H1 (cell line): ENCODE measurements at regions not wholly inside any gene's neighbourhood (a gene's known extent, or its start where the extent isn't known, plus 50 kb on each side); places are given as distances from the start of the nearest gene placed in this dataset.

Experiments used
- CTCF ChIA-PET: fragments of 300-600 bp; sonication (Branson Sonifier 250); formaldehyde crosslinking; loops from one replicate; lab custom pipeline; 2021; ENCODE audit not compliant: partially characterized antibody; lab: Charles Lee
- POLR2A ChIA-PET: fragments of 300-600 bp; sonication (Branson Sonifier 250); formaldehyde crosslinking; loops from one replicate; lab custom pipeline; 2021; ENCODE audit warnings: inconsistent platforms; ENCODE audit not compliant: partially characterized antibody; lab: Charles Lee
- DNase-seq, 2 experiments: peaks; one replicate each; pipeline versions ENCODE4 v3.0.0 to v3.0.0-alpha.2; 2010 to 2022; ENCODE audit warnings: low spot score in 2 of 2, low read depth in 1 of 2, mixed read lengths in 1 of 2
- FAIRE-seq: peaks from 2 replicates; lab custom pipeline; 2011; peaks lifted over from hg19 to GRCh38; lab: Jason Lieb, UNC
- H2AFZ ChIP-seq: 2 replicates; pipeline ENCODE4 v1.8.1; 2012; ENCODE audit warnings: low read length, inconsistent platforms
- H2AK5ac ChIP-seq: 2 replicates; pipeline ENCODE4 v1.6.1; 2013; ENCODE audit warnings: low read depth, low read length
- H2BK120ac ChIP-seq: replicated peaks from 2 replicates; pipeline ENCODE3; 2013; ENCODE audit warnings: low read depth, low read length, inconsistent platforms
- H2BK12ac ChIP-seq: 2 replicates; pipeline ENCODE4 v1.6.1; 2013; ENCODE audit warnings: low read depth, low read length
- H2BK15ac ChIP-seq: 2 replicates; pipeline ENCODE4 v1.6.1; 2013; ENCODE audit warnings: low read length
- H2BK20ac ChIP-seq: 2 replicates; pipeline ENCODE4 v1.6.1; 2013; ENCODE audit warnings: low read length
- H2BK5ac ChIP-seq: 2 replicates; pipeline ENCODE4 v1.6.1; 2013; ENCODE audit warnings: low read depth, low read length
- H3K14ac ChIP-seq: 2 replicates; pipeline ENCODE4 v1.6.1; 2013; ENCODE audit warnings: inconsistent platforms; ENCODE audit not compliant: insufficient read length
- H3K18ac ChIP-seq: 2 replicates; pipeline ENCODE4 v1.6.1; 2013; ENCODE audit warnings: low read length; ENCODE audit errors: extremely low read depth
- H3K23ac ChIP-seq: 2 replicates; pipeline ENCODE4 v1.6.1; 2013; ENCODE audit warnings: inconsistent platforms; ENCODE audit not compliant: insufficient read length
- H3K23me2 ChIP-seq: 2 replicates; pipeline ENCODE4 v1.6.1; 2013; ENCODE audit warnings: low read depth, low read length
- H3K27ac ChIP-seq: 2 replicates; pipeline ENCODE4 v1.6.1; 2011; ENCODE audit warnings: low read depth, low read length, inconsistent platforms
- H3K27me3 ChIP-seq, 4 experiments: replicated peaks in 1 of 4; 1 replicate in 1 of 4; 2 replicates in 3 of 4; pipeline versions ENCODE4 v1.6.1 to v1.8.1; 2011 to 2013; ENCODE audit warnings: low read length in 3 of 4, mild to moderate bottlenecking in 3 of 4, inconsistent platforms in 2 of 4, mixed read lengths in 2 of 4, moderate library complexity in 1 of 4; ENCODE audit not compliant: control insufficient read depth in 3 of 4, insufficient read depth in 3 of 4; ENCODE audit errors: extremely low read depth in 1 of 4
- H3K36me3 ChIP-seq, 4 experiments: 2 replicates each; pipeline versions ENCODE4 v1.6.1 to v1.8.1; 2011 to 2013; ENCODE audit warnings: mild to moderate bottlenecking in 4 of 4, low read length in 3 of 4, moderate library complexity in 2 of 4, control low read depth in 1 of 4, inconsistent platforms in 1 of 4; ENCODE audit not compliant: insufficient read depth in 4 of 4, control insufficient read depth in 2 of 4
- H3K4ac ChIP-seq: replicated peaks from 2 replicates; pipeline ENCODE3; 2013; ENCODE audit warnings: low read length, low read depth, mixed read lengths, inconsistent platforms; ENCODE audit not compliant: insufficient read length
- H3K4me1 ChIP-seq, 4 experiments: replicated peaks in 1 of 4; 1 replicate in 1 of 4; 2 replicates in 3 of 4; pipeline versions ENCODE4 v1.6.1 to v1.8.1; 2011 to 2013; ENCODE audit warnings: low read length in 3 of 4, inconsistent platforms in 2 of 4, mixed read lengths in 1 of 4; ENCODE audit not compliant: insufficient read depth in 4 of 4, control insufficient read depth in 3 of 4
- H3K4me2 ChIP-seq, 2 experiments: 2 replicates each; pipeline versions ENCODE4 v1.6.1 to v1.8.1; 2011 to 2013; ENCODE audit warnings: low read depth in 2 of 2, low read length in 2 of 2, control low read depth in 1 of 2, inconsistent platforms in 1 of 2, mild to moderate bottlenecking in 1 of 2; ENCODE audit not compliant: insufficient read depth in 1 of 2
- H3K4me3 ChIP-seq, 4 experiments: fragments of 200-600, 300-600 bp in 1 of 4; sonication (generic), shearing (Covaris generic), sonication (Bioruptor Twin) in 1 of 4; 2 replicates each; pipeline versions ENCODE4 v1.5.1 to v1.8.1; 2011 to 2016; ENCODE audit warnings: low read length in 4 of 4, low read depth in 3 of 4, control low read depth in 2 of 4, inconsistent platforms in 2 of 4, mild to moderate bottlenecking in 2 of 4, mixed read lengths in 1 of 4, moderate library complexity in 1 of 4; ENCODE audit not compliant: insufficient read depth in 2 of 4; ENCODE audit errors: extremely low read depth in 1 of 4
- H3K56ac ChIP-seq: replicated peaks from 2 replicates; pipeline ENCODE3; 2013; ENCODE audit warnings: low read depth, mild to moderate bottlenecking, mixed read lengths, low read length, inconsistent platforms; ENCODE audit not compliant: insufficient read length
- H3K79me1 ChIP-seq: 2 replicates; pipeline ENCODE4 v1.6.1; 2013; ENCODE audit warnings: low read depth, low read length, control low read depth
- H3K79me2 ChIP-seq, 2 experiments: 2 replicates each; pipeline versions ENCODE4 v1.6.1 to v1.8.1; 2012 to 2013; ENCODE audit warnings: low read length in 2 of 2, mild to moderate bottlenecking in 2 of 2, inconsistent platforms in 1 of 2; ENCODE audit not compliant: insufficient read depth in 2 of 2, control insufficient read depth in 1 of 2
- H3K9ac ChIP-seq, 4 experiments: replicated peaks in 1 of 4; 1 replicate in 1 of 4; 2 replicates in 3 of 4; pipeline versions ENCODE4 v1.6.1 to v1.8.1; 2011 to 2013; ENCODE audit warnings: low read depth in 3 of 4, low read length in 3 of 4, control low read depth in 2 of 4, mild to moderate bottlenecking in 2 of 4, moderate library complexity in 2 of 4, inconsistent platforms in 1 of 4; ENCODE audit errors: extremely low read depth in 1 of 4
- H3K9me3 ChIP-seq, 2 experiments: 2 replicates each; pipeline versions ENCODE4 v1.6.1 to v1.8.1; 2012 to 2013; ENCODE audit warnings: mild to moderate bottlenecking in 2 of 2, moderate library complexity in 2 of 2, control low read depth in 1 of 2, inconsistent platforms in 1 of 2, low read depth in 1 of 2, low read length in 1 of 2, mixed read lengths in 1 of 2; ENCODE audit not compliant: insufficient read depth in 2 of 2
- H4K20me1 ChIP-seq, 2 experiments: replicated peaks in 1 of 2; 2 replicates each; pipeline versions ENCODE3 to v1.8.1; 2011 to 2013; ENCODE audit warnings: inconsistent platforms in 2 of 2, low read length in 2 of 2, mild to moderate bottlenecking in 1 of 2; ENCODE audit not compliant: insufficient read depth in 2 of 2, control insufficient read depth in 1 of 2
- H4K5ac ChIP-seq: 2 replicates; pipeline ENCODE4 v1.6.1; 2013; ENCODE audit warnings: low read length, low read depth, mixed read lengths, inconsistent platforms; ENCODE audit not compliant: insufficient read length
- H4K8ac ChIP-seq: 2 replicates; pipeline ENCODE4 v1.8.0; 2013; ENCODE audit warnings: mild to moderate bottlenecking, moderate library complexity, low read length, inconsistent platforms; ENCODE audit not compliant: insufficient read depth; ENCODE audit errors: extremely low read depth
- H4K91ac ChIP-seq: replicated peaks from 2 replicates; pipeline ENCODE3; 2013; ENCODE audit warnings: low read length, mixed read lengths, inconsistent platforms; ENCODE audit not compliant: insufficient read length
- ATF3 ChIP-seq: IDR thresholded peaks from 2 replicates; pipeline ENCODE4 v1.6.1; 2011; ENCODE audit warnings: low read depth, mild to moderate bottlenecking, low read length; ENCODE audit not compliant: insufficient read depth
- TAF7 ChIP-seq: optimal IDR thresholded peaks from 2 replicates; pipeline ENCODE3; 2011; ENCODE audit warnings: low read depth, mild to moderate bottlenecking, inconsistent platforms, low read length, moderate library complexity, borderline replicate concordance
- WGBS, 2 experiments: shearing (Covaris generic) in 1 of 2; methylation state at CpG; one replicate each; pipeline versions ENCODE4 v1.1.6 to v1.1.7; 2013 to 2015; ENCODE audit warnings: low lambda C conversion rate in 2 of 2, mixed read lengths in 2 of 2, inconsistent platforms in 1 of 2, low coverage in 1 of 2, missing lambda C conversion rate in 1 of 2; ENCODE audit not compliant: insufficient replicate concordance in 2 of 2, insufficient coverage in 1 of 2, insufficient read length in 1 of 2; ENCODE audit errors: extremely low coverage in 1 of 2, missing lambda C conversion rate in 1 of 2; 5-methylcytosine and 5-hydroxymethylcytosine counted together

- H4K5ac ChIP-seq = no peak overlapping the region
- H3K79me2 ChIP-seq = no peaks in the 10 kb centered on the region
- no peak overlapping the region for H3K4me2 ChIP-seq
- no peaks in the 10 kb centered on the region for H3K23me2 ChIP-seq
- no peak overlapping the region; the same call in 1 of the 2 replicates for H2BK5ac ChIP-seq
- ChIA-PET CTCF (no interaction called here), POLR2A (no interaction called here)
- no peak overlapping the region for H2BK120ac ChIP-seq
- H4K20me1 ChIP-seq = no peaks in the 10 kb centered on the region
- no peak overlapping the region for H3K9ac ChIP-seq
- H3K56ac ChIP-seq = no peak overlapping the region
- no peak overlapping the region for H2BK12ac ChIP-seq
- no peak overlapping the region for H3K4ac ChIP-seq
- no peak overlapping the region for H4K8ac ChIP-seq
- no peak overlapping the region for H2AK5ac ChIP-seq
- H3K14ac ChIP-seq = no peak overlapping the region
- no peak overlapping the region for H3K23ac ChIP-seq
- no peak overlapping the region for H2BK15ac ChIP-seq
- H2BK20ac ChIP-seq = no peak overlapping the region
- WGBS, 2 experiments = 96% methylated on average over 6 of the region's 6 CpGs; no CpG with 5 or more reads in 1 of the 2 experiments
- no peaks in the 10 kb centered on the region; a peak in 1 of 7 replicates for H3K4me1 ChIP-seq
- no peak for FAIRE-seq
- no peak overlapping the region for H3K4me3 ChIP-seq
- H3K18ac ChIP-seq = no peak overlapping the region
- no peaks in the 10 kb centered on the region for H3K36me3 ChIP-seq
- no peaks in the 10 kb centered on the region for H3K79me1 ChIP-seq
- DNase-seq = no peak
- 0 out of 2 replicates have a peak overlapping the region, but pooled peaks have one; percentile 34 for H2AFZ ChIP-seq
- TF ChIP-seq ATF3 (no peak), TAF7 (no peak)
- no peaks in the 10 kb centered on the region for H3K27me3 ChIP-seq
- no peak overlapping the region for H4K91ac ChIP-seq
- H3K27ac ChIP-seq = no peak overlapping the region
- H3K9me3 ChIP-seq = peaks cover 0 to 6% of the 10 kb centered on the region in 2 experiments; a peak in 1 of 4 replicates
Measured at GRCh38 chr2:150166313-150167051, 321.0 kb downstream of the RND3 start.
